ENCODE measurements at regions not wholly inside any gene's neighbourhood (a gene's known extent, or its start where the extent isn't known, plus 50 kb on each side); places are given as distances from the start of the nearest gene placed in this dataset.
A peak's percentile ranks its signal among the peaks of the same experiment; 100 is the strongest.

DNA sequence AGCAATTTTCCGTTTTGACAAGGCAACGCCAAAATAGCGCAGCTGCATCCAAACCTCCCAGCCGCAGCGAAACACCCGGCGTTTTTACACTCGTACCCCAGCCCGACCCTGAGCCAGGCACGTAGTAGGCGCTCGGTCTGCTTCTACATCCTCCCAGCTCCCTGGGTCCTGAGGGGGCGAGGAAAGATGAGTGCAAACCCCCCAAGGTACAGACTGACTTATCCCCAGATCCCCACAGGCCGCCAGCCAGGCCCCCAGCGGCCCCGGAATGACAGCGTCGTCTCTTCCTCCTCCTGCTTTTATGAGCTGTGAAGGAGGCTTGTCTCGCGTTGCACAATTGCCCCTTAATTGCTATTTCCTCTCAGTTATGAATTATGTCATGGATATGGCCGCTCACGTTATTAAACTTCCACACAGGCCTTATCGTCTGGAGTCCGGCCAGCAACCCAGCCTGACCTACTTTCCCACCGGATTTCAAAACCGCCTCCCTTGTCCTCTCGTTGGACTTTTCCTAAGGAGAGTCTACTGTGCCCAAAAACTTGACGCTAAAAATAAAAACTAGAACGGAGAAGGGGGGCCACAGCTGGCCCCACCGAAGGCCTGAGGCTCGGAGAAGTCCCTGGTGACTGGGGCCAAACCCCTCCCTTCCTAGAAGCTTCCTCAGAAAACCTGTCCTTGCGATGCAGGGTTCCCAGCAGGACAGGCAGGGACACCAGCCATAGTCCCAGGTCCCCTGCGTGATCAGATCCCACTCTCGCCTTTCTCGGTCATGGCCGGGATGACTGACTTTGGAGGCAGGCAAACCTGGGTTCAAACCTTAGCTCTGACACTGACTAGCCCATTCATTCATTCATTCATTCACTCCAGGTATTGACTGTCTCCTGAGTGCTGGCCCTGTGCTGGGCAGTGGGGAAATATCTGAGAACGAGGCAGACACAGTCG lies 130.9 kb upstream of the PTPN1 start:
- no peak overlapping the region for H3K4me3 ChIP-seq (ENCODE audit: low read depth, low read length)
- TF ChIP-seq, protein P1, sequence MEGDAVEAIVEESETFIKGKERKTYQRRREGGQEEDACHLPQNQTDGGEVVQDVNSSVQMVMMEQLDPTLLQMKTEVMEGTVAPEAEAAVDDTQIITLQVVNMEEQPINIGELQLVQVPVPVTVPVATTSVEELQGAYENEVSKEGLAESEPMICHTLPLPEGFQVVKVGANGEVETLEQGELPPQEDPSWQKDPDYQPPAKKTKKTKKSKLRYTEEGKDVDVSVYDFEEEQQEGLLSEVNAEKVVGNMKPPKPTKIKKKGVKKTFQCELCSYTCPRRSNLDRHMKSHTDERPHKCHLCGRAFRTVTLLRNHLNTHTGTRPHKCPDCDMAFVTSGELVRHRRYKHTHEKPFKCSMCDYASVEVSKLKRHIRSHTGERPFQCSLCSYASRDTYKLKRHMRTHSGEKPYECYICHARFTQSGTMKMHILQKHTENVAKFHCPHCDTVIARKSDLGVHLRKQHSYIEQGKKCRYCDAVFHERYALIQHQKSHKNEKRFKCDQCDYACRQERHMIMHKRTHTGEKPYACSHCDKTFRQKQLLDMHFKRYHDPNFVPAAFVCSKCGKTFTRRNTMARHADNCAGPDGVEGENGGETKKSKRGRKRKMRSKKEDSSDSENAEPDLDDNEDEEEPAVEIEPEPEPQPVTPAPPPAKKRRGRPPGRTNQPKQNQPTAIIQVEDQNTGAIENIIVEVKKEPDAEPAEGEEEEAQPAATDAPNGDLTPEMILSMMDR (conservative IDR thresholded peaks at IDR 0.05; ENCODE audit: low read depth, low read length), result no peak
- no peak for DNase-seq (ENCODE audit: low read depth)

DNA sequence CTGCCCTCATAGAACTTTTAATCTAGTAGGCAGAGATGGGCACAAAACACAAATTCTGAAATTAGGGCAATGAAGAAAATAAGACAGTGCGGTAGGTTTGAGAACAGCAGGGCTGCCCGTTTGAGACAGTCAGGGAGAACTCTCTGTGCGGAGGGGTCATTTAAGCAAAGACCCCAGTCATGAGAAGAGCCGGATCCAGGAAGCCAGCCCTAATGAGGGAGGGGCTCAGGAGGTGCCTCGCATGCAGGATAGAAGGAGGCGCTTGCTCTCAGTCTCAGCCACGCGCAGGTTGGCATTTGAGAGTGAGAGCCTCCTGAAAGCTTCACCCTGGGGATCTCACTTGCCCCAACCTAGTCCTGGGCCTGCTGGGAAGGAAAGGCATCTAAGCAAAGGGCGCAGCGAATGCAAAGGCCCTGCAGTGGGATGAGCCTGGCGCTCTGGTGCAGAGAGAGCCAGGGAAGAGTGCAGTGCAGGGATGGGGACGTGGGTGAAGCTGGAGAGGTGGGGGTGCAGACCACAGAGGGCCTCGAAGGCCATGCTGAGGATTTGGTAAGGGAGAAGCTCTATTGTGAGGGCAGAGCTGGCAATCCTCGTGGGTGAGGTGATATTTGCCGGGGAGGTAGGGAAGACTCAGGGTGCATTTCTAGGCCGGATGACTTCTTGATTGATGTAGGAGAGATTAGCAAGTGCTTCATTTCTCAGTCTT lies 130.0 kb upstream of the PTPN1 start:
- DNase-seq (ENCODE audit: low read depth), result no peak
- TF ChIP-seq, protein P1 (conservative IDR thresholded peaks at IDR 0.05; ENCODE audit: low read depth, low read length), result no peak
- H3K4me3 ChIP-seq (ENCODE audit: low read depth, low read length), result no peak overlapping the region

DNA sequence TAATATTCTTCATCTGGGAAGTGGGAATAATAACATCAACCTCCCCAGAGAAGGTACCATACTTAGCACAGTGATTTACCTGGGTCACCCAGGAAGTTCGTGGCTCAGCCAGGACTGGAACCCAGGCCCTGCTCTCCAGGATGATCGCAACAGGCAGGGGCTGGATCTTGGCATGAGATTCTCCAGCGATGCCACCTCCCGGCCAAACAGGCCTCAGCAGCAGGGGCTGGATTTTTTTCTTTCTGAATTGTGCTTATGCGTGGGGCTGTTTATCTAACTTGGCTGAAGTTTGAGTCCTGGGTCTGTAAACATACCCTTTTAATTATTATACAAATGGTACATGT lies 129.5 kb upstream of the PTPN1 start:
- TF ChIP-seq, protein P1 (conservative IDR thresholded peaks at IDR 0.05; ENCODE audit: low read depth, low read length), result peak; percentile 40
- H3K4me3 ChIP-seq (ENCODE audit: low read depth, low read length), result no peak overlapping the region
- DNase-seq (ENCODE audit: low read depth), result no peak

DNA sequence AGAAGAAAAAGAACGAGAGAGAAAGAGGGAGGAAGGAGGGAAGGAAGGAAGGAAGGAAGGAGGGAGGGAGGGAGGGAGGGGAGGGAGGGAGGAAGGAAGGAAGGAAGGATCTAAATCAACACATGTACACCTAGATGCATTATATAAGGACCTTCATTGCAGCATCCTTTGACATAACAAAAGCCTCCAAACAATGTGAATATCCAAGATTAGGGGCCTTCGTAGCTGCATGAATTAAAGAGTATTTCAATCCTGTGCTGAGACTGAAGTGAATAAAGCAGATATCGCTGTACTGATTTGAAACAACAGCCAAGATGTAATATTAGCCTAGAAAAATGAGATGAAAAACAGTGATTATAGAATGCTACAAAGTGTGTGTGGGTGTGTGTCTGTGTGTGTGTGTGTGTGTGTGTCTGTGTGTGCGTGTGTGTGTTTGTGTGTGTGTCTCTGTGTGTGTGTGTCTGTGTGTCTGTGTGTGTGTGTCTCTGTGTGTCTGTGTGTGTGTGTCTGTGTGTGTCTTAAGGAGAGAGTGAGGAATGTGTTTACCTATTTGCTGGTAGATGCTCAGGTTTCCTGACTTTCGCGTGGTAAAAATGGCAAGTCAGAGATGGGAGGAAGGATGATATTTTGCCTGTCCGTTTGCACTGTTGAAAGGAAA lies 129.0 kb upstream of the PTPN1 start:
- TF ChIP-seq, protein P1 (conservative IDR thresholded peaks at IDR 0.05; ENCODE audit: low read depth, low read length), result no peak
- no peak for DNase-seq (ENCODE audit: low read depth)
- no peak overlapping the region for H3K4me3 ChIP-seq (ENCODE audit: low read depth, low read length)

DNA sequence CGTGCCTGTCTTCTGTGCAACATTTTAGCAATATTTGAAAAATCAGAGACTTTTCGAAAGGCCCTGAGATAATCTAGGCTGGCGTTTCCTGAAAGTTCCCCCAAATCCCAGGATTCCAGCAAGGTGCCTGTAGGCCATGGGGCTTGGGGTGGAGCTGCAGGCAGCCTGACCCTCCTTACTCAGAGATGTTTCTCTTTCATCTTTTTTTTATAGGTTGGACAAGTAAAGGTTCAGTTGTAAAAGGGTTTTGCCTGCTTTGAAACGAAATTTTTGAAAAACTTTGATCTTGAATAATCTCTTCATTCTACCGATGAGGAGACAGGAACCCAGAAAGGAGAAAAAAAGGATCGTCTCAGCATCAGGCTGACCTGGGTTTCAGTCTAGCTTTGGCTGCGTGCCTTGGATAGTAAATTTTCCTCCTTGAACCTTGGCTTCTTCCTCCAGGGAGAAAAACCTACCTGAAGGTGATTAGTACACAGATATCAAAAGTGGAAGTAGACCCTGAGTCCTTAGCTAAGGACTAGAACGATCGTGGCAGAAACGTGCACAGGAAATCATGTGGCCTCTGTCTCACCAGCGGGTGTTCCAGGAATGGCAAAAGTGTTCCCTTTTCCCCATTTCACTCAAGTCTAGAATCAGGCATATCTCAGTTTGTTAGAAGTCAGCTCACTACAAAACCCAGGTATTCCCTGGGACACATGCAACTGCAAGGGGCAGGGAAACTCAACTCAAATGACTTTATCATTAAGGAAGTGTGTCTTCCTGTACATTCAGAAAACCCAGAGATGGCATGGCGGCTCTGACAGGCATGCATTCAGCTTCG lies 128.2 kb upstream of the PTPN1 start:
- TF ChIP-seq, protein P1 (conservative IDR thresholded peaks at IDR 0.05; ENCODE audit: low read depth, low read length), result no peak
- DNase-seq (ENCODE audit: low read depth), result no peak
- no peak overlapping the region for H3K4me3 ChIP-seq (ENCODE audit: low read depth, low read length)
